SK-N-MC (cell line): ENCODE measurements at regions not wholly inside any gene's neighbourhood (a gene's known extent, or its start where the extent isn't known, plus 50 kb on each side); places are given as distances from the start of the nearest gene placed in this dataset.

Source experiments
- EZH2 ChIP-seq: fragments of 200-600 bp; sonication (generic); IDR thresholded peaks from one replicate; pipeline ENCODE4 v1.6.1; 2017; ENCODE audit warnings: antibody characterized with exemption
- POLR2AphosphoS5 ChIP-seq: IDR thresholded peaks from 2 replicates; pipeline ENCODE4 v1.6.1; 2012; ENCODE audit warnings: mild to moderate bottlenecking, low read depth, low read length, borderline replicate concordance

DNA sequence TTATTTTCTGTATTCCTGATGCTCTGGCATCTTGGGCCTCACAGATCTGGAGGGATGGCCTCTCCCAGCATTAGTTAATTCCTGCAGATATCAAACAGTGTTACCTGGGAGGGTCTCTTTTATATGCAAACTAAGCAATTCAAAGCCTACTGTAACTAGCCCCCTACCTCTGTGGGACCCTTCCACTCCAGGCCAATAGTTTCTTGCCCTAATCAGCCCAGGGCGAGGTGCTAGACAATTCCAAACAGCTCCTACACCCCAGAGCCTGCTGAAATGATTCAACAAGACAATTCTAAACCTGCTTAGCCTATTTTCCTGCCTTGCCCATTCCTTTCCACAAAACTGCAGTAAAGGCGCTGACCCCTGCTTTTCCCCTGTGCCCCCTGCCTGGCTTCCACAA, 106.6 kb upstream of the IGSF10 start:
- TF ChIP-seq EZH2 (no peak), POLR2AphosphoS5 (no peak)
